HEK293 (cell line): ENCODE measurements at regions not wholly inside any gene's neighbourhood (a gene's known extent, or its start where the extent isn't known, plus 50 kb on each side); places are given as distances from the start of the nearest gene placed in this dataset.

ENCODE experiments used
- CTCF ChIA-PET: fragments of 350-600 bp; formaldehyde crosslinking; extraction: SDS; loops from one replicate; lab custom pipeline; 2021; ENCODE audit warnings: antibody characterized with exemption; lab: Yijun Ruan, JAX
- POLR2A ChIA-PET: fragments of 300-600 bp; formaldehyde crosslinking; extraction: SDS; loops from one replicate; lab custom pipeline; 2020; ENCODE audit warnings: antibody characterized with exemption, inconsistent platforms; lab: Yijun Ruan, JAX
- H3K27ac ChIP-seq: fragments of 200-500 bp; sonication (Bioruptor generic); 2 replicates; pipeline ENCODE4 v1.5.1; 2014; ENCODE audit warnings: low read depth, low read length, control low read depth, inconsistent platforms; ENCODE audit errors: extremely low read depth
- H3K36me3 ChIP-seq, 2 experiments: fragments of 200-500 bp in 1 of 2; sonication (Bioruptor generic) in 1 of 2; 1 replicate in 1 of 2; 2 replicates in 1 of 2; pipeline ENCODE4 v1.5.1; 2014 to 2017; ENCODE audit warnings: inconsistent platforms in 2 of 2, low read length in 2 of 2; ENCODE audit not compliant: control insufficient read depth in 2 of 2, insufficient read depth in 1 of 2
- H3K4me1 ChIP-seq: fragments of 200-500 bp; sonication (Bioruptor generic); 2 replicates; pipeline ENCODE4 v1.5.1; 2014; ENCODE audit warnings: mild to moderate bottlenecking, low read length, inconsistent platforms; ENCODE audit not compliant: control insufficient read depth, insufficient read depth
- H3K4me3 ChIP-seq: 2 replicates; pipeline ENCODE4 v1.5.1; 2011; ENCODE audit warnings: low read depth, mild to moderate bottlenecking, control low read depth, low read length, moderate library complexity
- H3K9me3 ChIP-seq: fragments of 200-500 bp; sonication (Bioruptor generic); 2 replicates; pipeline ENCODE4 v1.5.1; 2014; ENCODE audit warnings: low read depth, low read length, inconsistent platforms; ENCODE audit not compliant: control insufficient read depth, insufficient read depth
- HOXA7 ChIP-seq: sonication (generic); formaldehyde crosslinking; IDR thresholded peaks from 2 replicates; pipeline ENCODE4 v1.8.1; 2022; ENCODE audit warnings: missing genetic modification reagents, borderline replicate concordance
- HOXD13 ChIP-seq: sonication (generic); formaldehyde crosslinking; IDR thresholded peaks from 2 replicates; pipeline ENCODE4 v1.8.0; 2022; ENCODE audit warnings: missing genetic modification reagents, borderline replicate concordance
- KLF16 ChIP-seq: fragments of 450-650 bp; formaldehyde crosslinking; IDR thresholded peaks from 2 replicates; pipeline ENCODE4 v1.5.1; 2017; ENCODE audit warnings: missing biosample characterization, missing genetic modification characterization
- KLF9 ChIP-seq: fragments of 450-650 bp; formaldehyde crosslinking; IDR thresholded peaks from 2 replicates; pipeline ENCODE4 v1.5.1; 2016; ENCODE audit warnings: missing biosample characterization, missing genetic modification characterization, low read depth
- SETDB1 ChIP-seq: IDR thresholded peaks from one replicate; pipeline ENCODE4 v1.6.1; 2017; ENCODE audit warnings: mild to moderate bottlenecking, low read length, moderate library complexity, mixed read lengths; ENCODE audit not compliant: insufficient read length
- SP3 ChIP-seq: fragments of 450-650 bp; formaldehyde crosslinking; IDR thresholded peaks from 2 replicates; pipeline ENCODE4 v1.5.1; 2016; ENCODE audit warnings: missing biosample characterization, missing genetic modification characterization
- ZFP37 ChIP-seq: fragments of 450-650 bp; formaldehyde crosslinking; IDR thresholded peaks from 2 replicates; pipeline ENCODE4 v1.5.1; 2016; ENCODE audit warnings: missing biosample characterization, missing genetic modification characterization
- ZNF114 ChIP-seq: fragments of 450-650 bp; formaldehyde crosslinking; IDR thresholded peaks from 2 replicates; pipeline ENCODE4 v1.5.0; 2017; ENCODE audit warnings: missing biosample characterization, missing genetic modification characterization
- ZNF133 ChIP-seq: fragments of 450-650 bp; formaldehyde crosslinking; IDR thresholded peaks from 2 replicates; pipeline ENCODE4 v1.5.1; 2016; ENCODE audit warnings: missing biosample characterization, missing genetic modification characterization
- ZNF138 ChIP-seq: fragments of 450-650 bp; formaldehyde crosslinking; IDR thresholded peaks from 2 replicates; pipeline ENCODE4 v1.5.1; 2016; ENCODE audit warnings: missing biosample characterization, missing genetic modification characterization, borderline replicate concordance
- ZNF146 ChIP-seq: fragments of 450-650 bp; formaldehyde crosslinking; IDR thresholded peaks from 2 replicates; pipeline ENCODE4 v1.5.1; 2016; ENCODE audit warnings: missing biosample characterization, missing genetic modification characterization
- ZNF248 ChIP-seq: fragments of 450-650 bp; formaldehyde crosslinking; IDR thresholded peaks from 2 replicates; pipeline ENCODE4 v1.5.1; 2017; ENCODE audit warnings: missing biosample characterization, missing genetic modification characterization
- ZNF292 ChIP-seq: fragments of 450-650 bp; formaldehyde crosslinking; IDR thresholded peaks from 2 replicates; pipeline ENCODE4 v1.5.1; 2016; ENCODE audit warnings: low read depth, missing biosample characterization, missing genetic modification characterization, borderline replicate concordance
- ZNF473 ChIP-seq: fragments of 450-650 bp; formaldehyde crosslinking; IDR thresholded peaks from 2 replicates; pipeline ENCODE4 v1.5.1; 2017; ENCODE audit warnings: missing biosample characterization, missing genetic modification characterization
- ZNF501 ChIP-seq: fragments of 450-650 bp; formaldehyde crosslinking; IDR thresholded peaks from 2 replicates; pipeline ENCODE4 v1.5.1; 2016; ENCODE audit warnings: missing biosample characterization, missing genetic modification characterization
- ZNF548 ChIP-seq: fragments of 450-650 bp; formaldehyde crosslinking; IDR thresholded peaks from 2 replicates; pipeline ENCODE4 v1.5.1; 2016; ENCODE audit warnings: missing biosample characterization, missing genetic modification characterization
- ZNF560 ChIP-seq: fragments of 450-650 bp; formaldehyde crosslinking; IDR thresholded peaks from 2 replicates; pipeline ENCODE4 v1.5.1; 2017; ENCODE audit warnings: missing biosample characterization, missing genetic modification characterization, borderline replicate concordance
- ZNF623 ChIP-seq: fragments of 450-650 bp; formaldehyde crosslinking; IDR thresholded peaks from 2 replicates; pipeline ENCODE4 v1.5.1; 2016; ENCODE audit warnings: missing biosample characterization, missing genetic modification characterization
- ZNF777 ChIP-seq: fragments of 450-650 bp; formaldehyde crosslinking; IDR thresholded peaks from 2 replicates; pipeline ENCODE4 v1.5.1; 2017; ENCODE audit warnings: missing biosample characterization, missing genetic modification characterization, borderline replicate concordance
- TF ChIP-seq, protein P1 (sequence below): fragments of 450-650 bp; formaldehyde crosslinking; IDR thresholded peaks from 2 replicates; pipeline ENCODE4 v1.5.1; 2017; ENCODE audit warnings: missing biosample characterization, missing genetic modification characterization
- TF ChIP-seq, protein P2 (sequence below): fragments of 450-650 bp; formaldehyde crosslinking; IDR thresholded peaks from 2 replicates; pipeline ENCODE4 v1.5.1; 2017; ENCODE audit warnings: missing biosample characterization, missing genetic modification characterization
- TF ChIP-seq, protein P3 (sequence below): fragments of 450-650 bp; formaldehyde crosslinking; IDR thresholded peaks from 2 replicates; pipeline ENCODE4 v1.5.1; 2016; ENCODE audit warnings: missing biosample characterization, missing genetic modification characterization
- TF ChIP-seq, protein P4 (sequence below): fragments of 450-650 bp; formaldehyde crosslinking; IDR thresholded peaks from 2 replicates; pipeline ENCODE4 v1.5.1; 2016; ENCODE audit warnings: missing biosample characterization, missing genetic modification characterization
- TF ChIP-seq, protein P5 (sequence below): fragments of 450-650 bp; formaldehyde crosslinking; IDR thresholded peaks from 2 replicates; pipeline ENCODE4 v1.5.1; 2017; ENCODE audit warnings: missing biosample characterization, missing genetic modification characterization
- TF ChIP-seq, protein P6 (sequence below): fragments of 450-650 bp; formaldehyde crosslinking; IDR thresholded peaks from 2 replicates; pipeline ENCODE4 v1.5.1; 2016; ENCODE audit warnings: missing biosample characterization, missing genetic modification characterization

DNA sequence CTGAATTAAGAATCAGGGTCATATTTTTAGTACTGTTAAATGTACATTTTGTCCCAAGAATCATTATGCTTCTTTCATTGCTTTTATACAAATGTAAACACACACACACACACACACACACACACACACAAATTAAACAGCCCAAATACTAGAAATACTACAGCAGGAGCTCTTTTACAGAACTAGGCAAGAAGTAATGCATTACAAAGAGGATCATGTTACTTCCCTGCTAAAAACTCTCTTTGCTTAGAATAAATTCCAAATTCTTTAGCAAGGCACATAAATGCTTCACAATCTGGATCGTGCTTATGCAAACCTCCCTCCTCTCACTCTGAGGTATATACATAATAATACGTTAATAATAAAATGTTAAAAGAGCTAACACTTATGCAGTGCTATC, 720.4 kb upstream of the ADGRL4 start:
- CTCF ChIA-PET: interaction anchor here (1.3 kb wide), 1 partner anchor 18 kb away, joined by 3 read pairs; no protein-coding TSS in a partner anchor

DNA sequence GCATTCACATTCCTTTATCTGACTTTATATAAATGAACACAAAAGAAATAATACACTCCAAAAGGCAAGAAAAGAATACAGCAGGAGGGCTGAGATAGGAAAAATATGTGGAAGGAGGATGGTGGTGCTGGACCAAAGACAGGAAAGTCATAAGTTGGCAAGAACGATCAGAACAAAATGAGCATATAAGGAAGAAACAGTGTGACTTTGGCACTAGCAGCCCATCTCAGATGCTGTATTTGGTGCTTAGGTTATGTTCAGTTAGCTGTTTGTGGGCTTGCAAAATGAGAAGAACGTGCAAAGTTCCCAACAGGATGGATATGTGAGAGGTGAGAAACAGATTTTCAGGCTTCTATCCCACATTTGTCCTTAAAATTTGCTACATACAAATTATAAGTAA, 719.8 kb upstream of the ADGRL4 start:
- no peaks in the 10 kb centered on the region for H3K36me3 ChIP-seq
- TF ChIP-seq, protein P1, sequence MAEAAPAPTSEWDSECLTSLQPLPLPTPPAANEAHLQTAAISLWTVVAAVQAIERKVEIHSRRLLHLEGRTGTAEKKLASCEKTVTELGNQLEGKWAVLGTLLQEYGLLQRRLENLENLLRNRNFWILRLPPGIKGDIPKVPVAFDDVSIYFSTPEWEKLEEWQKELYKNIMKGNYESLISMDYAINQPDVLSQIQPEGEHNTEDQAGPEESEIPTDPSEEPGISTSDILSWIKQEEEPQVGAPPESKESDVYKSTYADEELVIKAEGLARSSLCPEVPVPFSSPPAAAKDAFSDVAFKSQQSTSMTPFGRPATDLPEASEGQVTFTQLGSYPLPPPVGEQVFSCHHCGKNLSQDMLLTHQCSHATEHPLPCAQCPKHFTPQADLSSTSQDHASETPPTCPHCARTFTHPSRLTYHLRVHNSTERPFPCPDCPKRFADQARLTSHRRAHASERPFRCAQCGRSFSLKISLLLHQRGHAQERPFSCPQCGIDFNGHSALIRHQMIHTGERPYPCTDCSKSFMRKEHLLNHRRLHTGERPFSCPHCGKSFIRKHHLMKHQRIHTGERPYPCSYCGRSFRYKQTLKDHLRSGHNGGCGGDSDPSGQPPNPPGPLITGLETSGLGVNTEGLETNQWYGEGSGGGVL (tag by site-specific recombination): no peak
- TF ChIP-seq ZNF133 (no peak), ZNF560 (tag by site-specific recombination) (no peak), ZNF548 (tag by site-specific recombination) (no peak), KLF16 (tag by site-specific recombination) (no peak), ZNF146 (tag by site-specific recombination) (no peak), ZNF473 (no peak), ZNF248 (tag by site-specific recombination) (no peak), HOXD13 (no peak)
- TF ChIP-seq, protein P2, sequence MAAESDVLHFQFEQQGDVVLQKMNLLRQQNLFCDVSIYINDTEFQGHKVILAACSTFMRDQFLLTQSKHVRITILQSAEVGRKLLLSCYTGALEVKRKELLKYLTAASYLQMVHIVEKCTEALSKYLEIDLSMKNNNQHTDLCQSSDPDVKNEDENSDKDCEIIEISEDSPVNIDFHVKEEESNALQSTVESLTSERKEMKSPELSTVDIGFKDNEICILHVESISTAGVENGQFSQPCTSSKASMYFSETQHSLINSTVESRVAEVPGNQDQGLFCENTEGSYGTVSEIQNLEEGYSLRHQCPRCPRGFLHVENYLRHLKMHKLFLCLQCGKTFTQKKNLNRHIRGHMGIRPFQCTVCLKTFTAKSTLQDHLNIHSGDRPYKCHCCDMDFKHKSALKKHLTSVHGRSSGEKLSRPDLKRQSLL: no peak
- TF ChIP-seq, protein P3, sequence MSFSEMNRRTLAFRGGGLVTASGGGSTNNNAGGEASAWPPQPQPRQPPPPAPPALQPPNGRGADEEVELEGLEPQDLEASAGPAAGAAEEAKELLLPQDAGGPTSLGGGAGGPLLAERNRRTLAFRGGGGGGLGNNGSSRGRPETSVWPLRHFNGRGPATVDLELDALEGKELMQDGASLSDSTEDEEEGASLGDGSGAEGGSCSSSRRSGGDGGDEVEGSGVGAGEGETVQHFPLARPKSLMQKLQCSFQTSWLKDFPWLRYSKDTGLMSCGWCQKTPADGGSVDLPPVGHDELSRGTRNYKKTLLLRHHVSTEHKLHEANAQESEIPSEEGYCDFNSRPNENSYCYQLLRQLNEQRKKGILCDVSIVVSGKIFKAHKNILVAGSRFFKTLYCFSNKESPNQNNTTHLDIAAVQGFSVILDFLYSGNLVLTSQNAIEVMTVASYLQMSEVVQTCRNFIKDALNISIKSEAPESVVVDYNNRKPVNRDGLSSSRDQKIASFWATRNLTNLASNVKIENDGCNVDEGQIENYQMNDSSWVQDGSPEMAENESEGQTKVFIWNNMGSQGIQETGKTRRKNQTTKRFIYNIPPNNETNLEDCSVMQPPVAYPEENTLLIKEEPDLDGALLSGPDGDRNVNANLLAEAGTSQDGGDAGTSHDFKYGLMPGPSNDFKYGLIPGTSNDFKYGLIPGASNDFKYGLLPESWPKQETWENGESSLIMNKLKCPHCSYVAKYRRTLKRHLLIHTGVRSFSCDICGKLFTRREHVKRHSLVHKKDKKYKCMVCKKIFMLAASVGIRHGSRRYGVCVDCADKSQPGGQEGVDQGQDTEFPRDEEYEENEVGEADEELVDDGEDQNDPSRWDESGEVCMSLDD (tag by site-specific recombination): no peak
- POLR2A ChIA-PET: no interaction called here
- H3K4me3 ChIP-seq: no peak overlapping the region
- no peak overlapping the region for H3K27ac ChIP-seq
- CTCF ChIA-PET: no interaction called here
- no peaks in the 10 kb centered on the region for H3K4me1 ChIP-seq
- no peaks in the 10 kb centered on the region for H3K9me3 ChIP-seq

More for the DNA sequence above, 720.4 kb upstream of the ADGRL4 start:
- H3K4me3 ChIP-seq: no peak overlapping the region
- TF ChIP-seq ZNF501 (tag by site-specific recombination) (no peak), SP3 (tag by site-specific recombination) (no peak), ZFP37 (tag by site-specific recombination) (no peak), ZNF777 (tag by site-specific recombination) (no peak), ZNF114 (no peak), ZNF292 (tag by site-specific recombination) (no peak), HOXA7 (CRISPR knock-in tag) (no peak), HOXD13 (no peak), ZNF623 (tag by site-specific recombination) (no peak), KLF9 (tag by site-specific recombination) (no peak), ZNF138 (tag by site-specific recombination) (no peak), SETDB1 (no peak)
- TF ChIP-seq, protein P4, sequence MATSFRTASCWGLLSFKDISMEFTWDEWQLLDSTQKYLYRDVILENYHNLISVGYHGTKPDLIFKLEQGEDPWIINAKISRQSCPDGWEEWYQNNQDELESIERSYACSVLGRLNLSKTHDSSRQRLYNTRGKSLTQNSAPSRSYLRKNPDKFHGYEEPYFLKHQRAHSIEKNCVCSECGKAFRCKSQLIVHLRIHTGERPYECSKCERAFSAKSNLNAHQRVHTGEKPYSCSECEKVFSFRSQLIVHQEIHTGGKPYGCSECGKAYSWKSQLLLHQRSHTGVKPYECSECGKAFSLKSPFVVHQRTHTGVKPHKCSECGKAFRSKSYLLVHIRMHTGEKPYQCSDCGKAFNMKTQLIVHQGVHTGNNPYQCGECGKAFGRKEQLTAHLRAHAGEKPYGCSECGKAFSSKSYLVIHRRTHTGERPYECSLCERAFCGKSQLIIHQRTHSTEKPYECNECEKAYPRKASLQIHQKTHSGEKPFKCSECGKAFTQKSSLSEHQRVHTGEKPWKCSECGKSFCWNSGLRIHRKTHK: no peak
- TF ChIP-seq, protein P5, sequence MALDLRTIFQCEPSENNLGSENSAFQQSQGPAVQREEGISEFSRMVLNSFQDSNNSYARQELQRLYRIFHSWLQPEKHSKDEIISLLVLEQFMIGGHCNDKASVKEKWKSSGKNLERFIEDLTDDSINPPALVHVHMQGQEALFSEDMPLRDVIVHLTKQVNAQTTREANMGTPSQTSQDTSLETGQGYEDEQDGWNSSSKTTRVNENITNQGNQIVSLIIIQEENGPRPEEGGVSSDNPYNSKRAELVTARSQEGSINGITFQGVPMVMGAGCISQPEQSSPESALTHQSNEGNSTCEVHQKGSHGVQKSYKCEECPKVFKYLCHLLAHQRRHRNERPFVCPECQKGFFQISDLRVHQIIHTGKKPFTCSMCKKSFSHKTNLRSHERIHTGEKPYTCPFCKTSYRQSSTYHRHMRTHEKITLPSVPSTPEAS (tag by site-specific recombination): no peak
- TF ChIP-seq, protein P6, sequence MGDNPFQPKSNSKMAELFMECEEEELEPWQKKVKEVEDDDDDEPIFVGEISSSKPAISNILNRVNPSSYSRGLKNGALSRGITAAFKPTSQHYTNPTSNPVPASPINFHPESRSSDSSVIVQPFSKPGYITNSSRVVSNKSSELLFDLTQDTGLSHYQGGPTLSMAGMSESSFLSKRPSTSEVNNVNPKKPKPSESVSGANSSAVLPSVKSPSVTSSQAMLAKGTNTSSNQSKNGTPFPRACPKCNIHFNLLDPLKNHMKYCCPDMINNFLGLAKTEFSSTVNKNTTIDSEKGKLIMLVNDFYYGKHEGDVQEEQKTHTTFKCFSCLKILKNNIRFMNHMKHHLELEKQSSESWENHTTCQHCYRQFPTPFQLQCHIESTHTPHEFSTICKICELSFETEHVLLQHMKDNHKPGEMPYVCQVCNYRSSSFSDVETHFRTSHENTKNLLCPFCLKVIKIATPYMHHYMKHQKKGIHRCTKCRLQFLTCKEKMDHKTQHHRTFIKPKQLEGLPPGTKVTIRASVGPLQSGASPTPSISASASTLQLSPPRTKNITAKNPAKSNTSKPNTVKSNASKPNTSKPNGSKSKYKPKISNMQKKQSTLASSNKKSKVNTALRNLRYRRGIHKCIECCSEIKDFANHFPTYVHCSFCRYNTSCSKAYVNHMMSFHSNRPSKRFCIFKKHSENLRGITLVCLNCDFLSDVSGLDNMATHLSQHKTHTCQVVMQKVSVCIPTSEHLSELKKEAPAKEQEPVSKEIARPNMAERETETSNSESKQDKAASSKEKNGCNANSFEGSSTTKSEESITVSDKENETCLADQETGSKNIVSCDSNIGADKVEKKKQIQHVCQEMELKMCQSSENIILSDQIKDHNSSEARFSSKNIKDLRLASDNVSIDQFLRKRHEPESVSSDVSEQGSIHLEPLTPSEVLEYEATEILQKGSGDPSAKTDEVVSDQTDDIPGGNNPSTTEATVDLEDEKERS (tag by site-specific recombination): no peak
- no peaks in the 10 kb centered on the region for H3K36me3 ChIP-seq
- no peak overlapping the region for H3K27ac ChIP-seq
- H3K9me3 ChIP-seq: no peaks in the 10 kb centered on the region
- POLR2A ChIA-PET: no interaction called here
- no peaks in the 10 kb centered on the region for H3K4me1 ChIP-seq
